Right lobe of liver (tissue), 4 donors: ENCODE measurements at regions not wholly inside any gene's neighbourhood (a gene's known extent, or its start where the extent isn't known, plus 50 kb on each side); places are given as distances from the start of the nearest gene placed in this dataset.

ENCODE experiments used
- CTCF ChIP-seq, 4 donors: fragments of 200-600 bp in 3 of 4; fragments of 450-650 bp in 1 of 4; IDR thresholded peaks; one replicate each; pipeline versions ENCODE4 v1.5.1 to v1.8.0; 2016 to 2022; ENCODE audit warnings: antibody characterized with exemption in 4 of 4, mild to moderate bottlenecking in 2 of 4
- POLR2A ChIP-seq: fragments of 450-650 bp; IDR thresholded peaks from one replicate; pipeline ENCODE4 v1.6.1; 2017; ENCODE audit warnings: antibody characterized with exemption, mild to moderate bottlenecking
- donor health status: DM: no; HTN: no; CAD: no.
- donor health status: DM: no; HTN: no; CAD: no.
- donor health status: DM: no; HTN: yes; CAD: no.

GRCh38 chr4:112905728-112906127, 143.7 kb upstream of the ANK2 start:
- TF ChIP-seq CTCF (IDR thresholded peaks at IDR 0.05) (no peak), POLR2A (no peak)
